GM03348 (cell line): ENCODE measurements at regions not wholly inside any gene's neighbourhood (a gene's known extent, or its start where the extent isn't known, plus 50 kb on each side); places are given as distances from the start of the nearest gene placed in this dataset.

Experiments
- DNase-seq: peaks from one replicate; pipeline ENCODE4 v3.0.0; 2012; ENCODE audit warnings: low spot score

DNA sequence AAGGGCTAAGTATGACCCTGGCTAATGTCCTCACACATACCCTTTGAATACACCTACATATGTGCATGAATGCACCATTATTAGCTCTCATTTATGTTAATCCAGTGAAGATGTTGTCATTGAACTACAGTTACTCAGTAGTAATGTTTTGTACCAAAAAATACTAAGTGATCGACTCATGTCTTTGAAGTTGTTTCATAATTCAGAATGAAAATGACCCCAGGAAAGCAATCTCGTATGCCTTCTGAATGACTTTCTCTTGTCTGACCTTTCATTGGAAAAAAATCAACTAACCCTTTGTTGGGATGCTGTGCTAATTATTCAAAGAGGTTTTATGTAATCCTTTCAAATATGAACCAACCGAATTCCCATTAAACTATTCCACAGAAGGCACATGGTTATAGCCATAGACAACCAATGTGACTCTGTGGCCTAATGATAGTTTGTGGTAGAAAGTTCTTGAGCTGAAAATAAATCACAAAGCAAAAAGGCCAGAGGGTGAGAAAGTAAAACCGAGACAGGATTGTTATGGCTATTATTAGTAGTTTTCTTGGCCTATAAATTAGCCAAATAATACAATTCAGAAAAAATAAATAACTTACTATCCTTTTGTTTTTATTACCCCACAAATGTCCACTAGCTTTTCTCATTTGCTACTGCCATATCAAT is 86.8 kb upstream of the STARD13 start:
- no peak for DNase-seq

DNA sequence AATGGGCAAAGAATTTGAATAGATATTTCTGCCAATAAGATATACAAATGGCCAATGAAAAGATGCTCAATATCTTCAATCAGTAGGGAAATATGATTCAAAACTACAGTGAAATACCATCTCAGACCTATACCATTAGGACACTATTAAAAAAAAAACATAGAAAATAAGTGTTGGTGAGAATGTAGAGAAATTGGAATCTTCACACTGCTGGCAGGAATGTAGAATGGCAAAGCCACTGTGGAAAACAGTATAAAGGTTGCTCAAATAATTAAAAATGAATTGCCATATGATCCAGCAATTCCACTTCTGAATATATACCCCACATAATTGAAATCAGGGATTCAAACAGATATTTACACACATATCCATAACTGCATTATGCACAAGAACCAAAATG is 88.1 kb upstream of the STARD13 start:
- DNase-seq: no peak

DNA sequence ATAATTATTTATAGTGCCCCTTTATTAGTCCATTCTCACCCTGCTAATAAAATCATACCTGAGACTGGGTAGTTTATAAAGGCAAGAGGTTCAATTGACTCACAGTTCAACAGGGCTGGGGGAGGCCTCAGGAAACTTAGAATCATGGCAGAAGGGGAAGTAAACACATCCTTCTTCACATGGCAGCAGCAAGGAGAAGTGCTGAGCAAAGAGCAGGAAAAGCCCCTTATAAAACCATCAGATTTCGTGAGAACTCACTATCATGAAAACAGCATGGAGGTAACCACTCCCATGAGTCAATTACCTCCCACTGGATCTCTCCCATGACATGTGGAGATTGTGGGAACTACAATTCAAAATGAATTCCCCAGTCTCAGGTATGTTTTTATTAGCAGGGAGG is 89.9 kb upstream of the STARD13 start:
- DNase-seq: no peak

DNA sequence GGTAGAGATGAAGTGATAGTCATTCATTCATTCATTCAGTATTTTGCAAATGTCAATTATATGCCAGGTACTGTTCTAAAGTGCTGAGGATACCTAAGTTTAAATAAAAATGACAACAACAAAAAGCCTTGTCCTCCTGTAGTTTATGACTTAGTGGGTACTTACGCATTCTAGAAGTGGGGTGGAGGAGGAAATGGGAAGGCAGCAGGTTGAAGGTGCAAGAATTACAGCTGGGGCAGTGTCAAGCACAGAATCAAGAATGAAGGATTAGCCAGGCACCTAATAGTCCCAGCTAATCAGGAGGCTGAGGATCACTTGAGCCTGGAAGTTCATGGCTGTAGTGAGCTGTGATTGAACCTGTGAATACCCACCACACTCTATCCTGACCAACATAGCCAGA is 90.7 kb upstream of the STARD13 start:
- DNase-seq: no peak

DNA sequence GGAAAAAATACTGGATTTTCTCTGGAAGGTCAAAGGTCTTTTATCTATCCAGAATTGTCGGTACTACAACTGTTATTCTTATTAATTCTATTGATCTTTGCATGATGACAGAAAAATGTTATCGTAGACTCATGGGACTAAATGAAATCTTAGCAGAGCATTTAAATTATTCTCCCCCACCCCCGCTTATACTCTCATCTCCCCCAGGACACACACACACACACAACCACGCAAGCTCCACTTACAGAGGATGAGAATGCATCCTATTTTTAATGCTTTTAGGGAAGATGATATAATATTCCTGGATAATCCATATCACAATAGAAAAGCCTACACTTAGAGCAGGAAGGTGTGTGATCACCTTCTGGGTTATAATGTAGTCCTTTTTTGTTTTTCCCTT is 91.9 kb upstream of the STARD13 start:
- DNase-seq: no peak

DNA sequence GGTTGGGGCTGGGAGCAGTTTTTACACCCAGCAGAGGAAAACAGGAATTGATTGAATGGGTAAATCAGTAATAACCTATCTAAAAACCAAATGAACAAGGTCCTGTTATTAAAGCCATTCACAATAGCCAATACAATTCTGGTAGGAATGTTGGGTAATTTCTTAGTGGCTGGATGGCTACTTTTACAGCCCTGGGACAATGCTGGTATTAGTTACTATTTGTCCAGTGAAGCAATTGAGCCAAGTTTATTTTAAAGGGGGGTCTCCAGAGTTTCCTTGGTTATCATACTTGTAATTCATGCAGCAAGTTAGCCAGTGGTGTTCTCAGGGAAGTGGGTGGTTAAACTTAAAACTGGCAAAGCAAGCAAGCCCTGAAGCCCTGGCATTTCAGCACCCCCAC is 92.3 kb upstream of the STARD13 start:
- DNase-seq: no peak

DNA sequence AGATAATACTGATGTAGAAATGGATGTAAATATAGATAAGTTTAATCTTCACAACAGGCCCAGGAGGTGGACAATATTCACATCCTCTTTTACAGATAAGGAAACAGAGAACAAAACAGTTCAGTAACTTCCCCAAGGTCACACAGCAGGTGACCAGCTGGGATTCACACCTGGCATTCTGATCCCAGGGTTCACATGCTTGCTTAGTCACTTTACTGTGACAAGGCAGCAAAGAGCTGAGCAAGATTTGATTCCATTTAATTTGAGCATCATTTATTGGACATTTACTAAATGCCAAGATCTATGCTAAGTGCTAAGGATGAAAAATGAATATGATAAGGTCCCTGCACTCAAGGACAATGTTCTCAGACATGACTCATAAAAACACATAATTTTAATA is 94.1 kb upstream of the STARD13 start:
- no peak for DNase-seq

DNA sequence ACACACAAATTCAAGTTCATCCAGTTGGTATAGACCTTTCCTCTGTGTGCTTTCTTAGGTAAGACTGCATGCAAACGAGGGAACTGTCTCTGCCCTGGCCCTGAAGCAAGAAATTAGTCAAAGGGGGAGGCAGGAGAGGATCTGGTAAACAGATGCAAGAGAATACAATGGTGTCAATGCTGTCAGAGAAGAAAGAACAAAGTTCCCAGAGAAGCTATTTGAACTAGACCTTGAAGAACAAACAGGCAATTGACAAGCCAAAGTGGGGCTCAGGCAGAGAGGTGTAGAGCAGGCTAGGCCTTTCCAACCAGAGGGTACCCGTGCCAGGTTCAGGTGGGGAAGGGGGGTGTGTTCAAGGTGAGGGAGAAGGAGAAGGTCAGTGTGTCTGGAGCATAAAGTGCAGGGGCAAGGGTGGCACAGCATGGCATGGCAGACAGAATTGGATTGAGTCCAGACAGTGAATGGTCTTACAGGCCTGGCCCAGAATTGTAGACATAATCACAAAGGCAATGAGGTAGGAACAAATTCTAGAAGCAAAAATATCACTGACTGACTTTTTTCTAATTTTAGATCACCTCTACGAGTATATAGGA is 95.0 kb upstream of the STARD13 start:
- DNase-seq: no peak

DNA sequence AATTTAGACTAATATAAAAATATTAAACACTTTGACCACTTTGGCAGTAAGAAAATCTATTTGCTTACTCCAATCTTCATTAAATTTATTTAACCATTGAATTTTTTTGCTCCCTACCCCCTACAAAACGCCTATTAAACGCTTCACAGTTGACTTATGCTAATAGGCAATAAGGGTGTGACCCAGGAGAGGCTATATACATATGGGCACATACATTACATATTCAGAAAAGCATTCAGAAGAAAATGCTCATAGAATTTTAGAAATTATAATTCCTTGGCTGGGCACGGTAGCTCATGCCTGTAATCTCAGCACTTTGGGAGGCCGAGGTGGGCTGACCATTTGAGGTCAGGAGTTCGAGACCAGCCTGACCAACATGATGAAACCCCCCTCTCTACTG is 95.6 kb upstream of the STARD13 start:
- DNase-seq: no peak

DNA sequence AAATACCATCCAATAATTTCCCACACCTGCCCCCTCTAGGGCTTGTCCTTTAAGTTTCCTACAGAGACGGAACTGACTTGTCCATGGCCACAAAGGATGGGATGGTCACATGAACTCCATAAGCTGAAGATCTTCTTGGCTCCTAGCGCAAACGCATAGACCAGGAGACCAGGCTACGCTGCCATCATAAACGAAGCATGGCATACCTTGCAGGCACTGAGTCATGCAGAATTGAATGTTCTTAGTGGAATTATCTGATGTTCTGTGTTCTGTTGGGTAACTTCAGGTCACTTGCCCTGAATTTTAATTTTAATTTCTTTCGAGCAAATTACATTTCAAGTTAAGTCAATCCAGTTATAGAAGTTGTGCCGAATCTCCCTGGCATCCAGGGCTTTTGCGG is 96.4 kb upstream of the STARD13 start:
- no peak for DNase-seq

DNA sequence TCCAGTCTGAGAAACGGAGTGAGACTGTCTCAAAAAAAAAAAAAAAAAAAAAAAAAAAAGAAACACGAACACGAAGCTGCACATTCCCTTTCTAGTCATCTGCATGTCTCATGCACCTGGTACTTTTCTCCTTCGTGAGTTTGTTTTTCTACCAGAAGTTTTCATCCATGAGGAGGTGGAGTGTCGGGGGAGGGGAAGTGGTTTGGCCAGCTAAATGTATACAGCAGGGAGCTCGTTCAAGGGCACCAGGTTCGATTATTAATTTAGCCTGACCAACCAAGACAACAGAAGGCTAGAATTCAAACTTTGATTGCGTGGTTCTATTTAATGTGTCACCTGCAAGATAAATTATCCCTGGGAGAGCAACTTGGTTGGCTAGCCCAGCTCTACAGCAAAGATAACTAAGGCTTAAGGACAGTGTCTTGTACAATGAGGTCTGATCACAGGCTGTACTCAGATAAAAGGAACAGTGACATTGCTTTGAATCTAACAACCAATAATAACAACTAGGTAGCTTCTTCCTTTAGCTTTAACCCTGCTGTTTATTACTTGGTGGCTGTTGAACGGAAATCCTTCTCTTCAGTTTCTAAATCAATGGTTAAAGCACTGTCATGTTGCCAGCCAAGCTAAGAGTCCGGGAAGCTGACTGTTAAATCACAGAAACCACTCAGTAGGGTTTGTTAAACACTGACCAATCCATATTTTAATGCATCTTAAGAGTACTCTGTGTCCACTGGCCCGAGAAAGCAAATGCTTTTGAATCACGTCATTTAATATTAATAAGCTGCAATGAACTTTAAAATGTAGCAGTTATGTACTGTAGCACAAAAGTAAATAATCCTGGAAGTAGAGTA is 98.4 kb upstream of the STARD13 start:
- no peak for DNase-seq

DNA sequence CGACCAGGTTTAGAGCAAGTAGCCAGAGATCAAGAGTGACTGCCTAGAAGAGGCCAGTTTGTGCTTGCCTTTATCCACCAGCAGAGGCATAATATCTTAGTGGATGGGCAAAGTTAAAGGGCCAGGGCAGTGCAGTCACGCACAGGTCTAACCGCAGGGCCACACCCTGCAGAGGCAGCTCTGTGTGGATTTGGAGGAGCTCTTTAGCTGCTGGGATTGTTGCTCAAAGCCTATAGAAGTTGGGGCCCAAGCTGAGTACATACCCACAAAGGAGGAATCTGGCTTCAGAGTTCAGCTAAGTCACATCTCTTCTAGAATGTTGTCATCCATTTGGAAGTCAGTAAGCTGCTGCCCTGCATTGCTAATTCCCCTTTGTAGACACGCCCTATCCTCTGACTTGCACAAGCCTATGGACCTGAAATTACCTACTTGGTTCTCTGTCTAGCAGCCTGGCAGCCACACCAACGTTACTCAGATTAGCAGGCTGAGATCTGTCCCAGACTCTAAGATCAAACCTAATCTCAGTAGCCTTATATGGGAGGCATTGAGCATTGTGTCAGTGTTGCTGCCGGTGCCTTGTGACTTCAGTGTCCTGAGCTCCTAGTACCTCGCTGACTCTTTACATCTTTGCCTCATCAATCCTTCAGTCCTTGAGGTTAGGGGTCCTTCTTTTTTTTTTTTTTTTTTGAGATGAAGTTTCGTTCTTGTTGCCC is 102.9 kb upstream of the STARD13 start:
- no peak for DNase-seq

DNA sequence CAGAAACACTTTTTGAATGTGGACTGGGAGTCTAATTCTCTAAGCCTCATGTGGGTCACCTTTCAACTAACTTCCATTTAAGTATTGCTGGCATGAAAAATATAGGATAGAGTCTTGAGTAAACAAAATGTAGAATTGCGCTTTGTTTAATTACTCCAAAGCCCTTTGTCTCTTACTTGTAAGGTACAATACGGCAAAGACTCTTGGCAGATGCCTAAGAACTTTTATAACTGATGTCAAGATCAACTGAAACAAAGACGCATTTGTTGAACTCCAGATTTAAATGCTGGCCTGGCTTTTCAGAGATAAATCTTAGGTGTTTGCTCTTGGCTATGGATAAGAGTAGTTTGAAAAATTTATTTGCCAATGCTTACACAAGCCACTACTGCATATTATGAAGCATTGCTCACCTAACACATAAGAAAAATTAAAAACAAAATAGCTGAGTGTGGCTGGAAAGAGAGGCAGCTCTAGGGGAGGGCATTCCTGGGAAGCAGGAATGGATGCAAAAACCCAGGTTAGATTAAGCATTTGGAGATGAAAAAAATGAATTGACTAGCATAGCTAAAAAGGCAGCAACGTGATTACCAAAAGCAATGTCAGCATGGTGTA is 107.3 kb upstream of the STARD13 start:
- no peak for DNase-seq

DNA sequence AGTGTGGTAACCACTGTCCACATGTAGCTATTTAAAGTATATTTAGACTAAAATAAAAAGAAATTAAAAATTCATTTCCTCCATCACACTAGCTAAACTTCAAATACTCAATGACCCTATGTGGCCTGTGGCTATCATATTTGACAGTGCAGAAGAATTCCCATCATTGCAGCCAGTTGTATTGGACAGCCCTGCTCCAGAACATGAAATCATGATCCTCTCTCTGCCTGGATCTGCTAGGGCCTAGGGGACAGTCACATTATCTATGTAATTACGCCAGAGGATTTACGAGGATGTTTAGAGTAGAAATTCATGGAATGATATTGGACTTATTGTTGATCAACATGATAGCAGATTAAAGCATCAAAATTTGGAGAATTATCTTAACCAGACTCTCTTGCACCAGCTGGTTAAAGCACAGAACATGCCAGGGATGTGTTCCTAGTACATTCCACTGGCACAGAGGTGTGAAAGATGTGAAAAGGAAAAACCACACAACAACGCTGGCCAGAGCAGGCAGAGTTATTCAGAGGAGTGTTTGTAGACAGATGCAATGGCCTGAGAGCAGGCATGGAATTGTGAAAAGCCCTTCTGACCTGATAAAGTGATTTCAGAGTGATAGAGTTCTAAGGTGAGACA is 108.9 kb upstream of the STARD13 start:
- no peak for DNase-seq

DNA sequence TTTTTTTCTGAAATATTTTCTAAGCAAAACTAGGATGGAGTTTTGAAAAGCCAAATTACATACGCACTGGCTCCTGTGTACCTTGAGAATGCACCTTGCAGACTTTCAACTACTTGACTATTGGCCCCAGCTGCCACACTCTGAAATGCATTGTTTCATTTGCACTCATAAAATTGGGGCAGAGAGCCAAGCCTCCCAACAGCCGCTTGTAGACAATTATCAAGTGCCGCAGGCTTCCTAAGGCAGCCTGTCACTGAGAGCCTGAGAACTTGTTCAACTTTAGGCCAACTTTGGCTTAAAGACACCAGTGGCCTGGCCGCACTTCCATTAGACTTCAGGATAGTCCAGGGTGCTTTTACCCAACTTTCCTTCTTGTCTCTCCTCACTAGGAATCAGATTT is 115.7 kb upstream of the STARD13 start:
- no peak for DNase-seq

DNA sequence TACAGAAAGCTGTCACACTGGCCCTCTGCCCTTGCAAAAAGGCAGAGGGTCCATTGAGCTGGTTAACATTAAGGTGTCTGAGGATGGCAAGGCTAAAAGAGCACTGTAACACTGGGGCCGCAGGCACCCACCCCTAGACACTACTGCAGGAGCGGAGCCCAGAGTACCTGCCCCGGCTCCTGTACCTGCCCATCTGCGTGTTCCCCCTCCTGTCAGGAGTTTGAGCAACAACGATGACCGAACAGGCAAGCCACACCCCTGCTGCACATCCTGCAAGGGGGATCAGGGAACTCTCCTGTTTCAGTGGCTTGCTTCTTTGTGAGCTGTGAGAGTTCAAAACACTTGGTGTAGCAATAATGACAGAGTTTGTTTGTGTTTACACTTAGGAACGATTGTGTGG is 117.4 kb upstream of the STARD13 start:
- DNase-seq: no peak

DNA sequence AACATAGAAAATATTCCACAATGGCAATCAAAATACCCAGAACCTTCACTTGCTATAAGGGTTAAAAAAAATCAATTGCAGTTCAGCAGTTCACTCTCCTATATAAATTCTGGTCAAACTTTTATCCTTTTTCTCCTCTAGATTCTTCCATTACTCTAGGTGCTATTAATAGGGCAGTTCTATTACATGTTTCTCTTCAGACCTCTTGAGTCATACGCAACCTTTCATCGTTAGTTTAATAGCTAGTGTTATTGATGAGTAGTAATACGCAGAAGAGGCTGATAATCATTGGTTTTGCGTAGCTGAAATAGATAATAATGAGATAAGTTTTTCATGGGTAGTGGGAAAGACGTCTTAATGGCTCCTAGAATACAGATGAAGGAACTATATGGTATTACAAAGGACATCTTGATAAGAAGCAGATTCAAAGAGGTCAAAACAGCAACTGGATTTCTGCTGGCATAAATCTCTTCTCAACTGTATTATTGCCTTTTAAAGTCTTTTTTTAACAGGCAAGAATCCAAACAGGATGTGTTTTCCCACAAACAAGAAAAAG is 118.3 kb upstream of the STARD13 start:
- DNase-seq: no peak

DNA sequence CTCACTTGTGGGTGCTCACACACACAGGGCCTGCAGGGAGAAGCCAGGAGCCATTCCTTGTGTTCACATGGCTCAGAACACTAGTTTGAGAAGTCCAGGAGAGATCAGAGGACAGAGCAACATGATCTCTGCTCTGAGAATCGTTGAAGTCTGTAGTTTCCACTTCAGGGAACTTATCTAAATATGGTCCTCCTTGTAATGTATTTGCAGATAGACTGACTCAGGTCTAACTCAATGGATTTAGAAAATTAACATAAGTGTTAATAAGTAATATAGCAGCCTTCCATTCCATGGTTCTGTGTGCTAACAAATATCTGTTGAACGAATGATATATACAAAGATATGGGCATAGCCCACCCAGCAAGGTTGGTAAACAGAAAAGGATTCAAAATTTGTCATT is 119.8 kb upstream of the STARD13 start:
- DNase-seq: no peak

DNA sequence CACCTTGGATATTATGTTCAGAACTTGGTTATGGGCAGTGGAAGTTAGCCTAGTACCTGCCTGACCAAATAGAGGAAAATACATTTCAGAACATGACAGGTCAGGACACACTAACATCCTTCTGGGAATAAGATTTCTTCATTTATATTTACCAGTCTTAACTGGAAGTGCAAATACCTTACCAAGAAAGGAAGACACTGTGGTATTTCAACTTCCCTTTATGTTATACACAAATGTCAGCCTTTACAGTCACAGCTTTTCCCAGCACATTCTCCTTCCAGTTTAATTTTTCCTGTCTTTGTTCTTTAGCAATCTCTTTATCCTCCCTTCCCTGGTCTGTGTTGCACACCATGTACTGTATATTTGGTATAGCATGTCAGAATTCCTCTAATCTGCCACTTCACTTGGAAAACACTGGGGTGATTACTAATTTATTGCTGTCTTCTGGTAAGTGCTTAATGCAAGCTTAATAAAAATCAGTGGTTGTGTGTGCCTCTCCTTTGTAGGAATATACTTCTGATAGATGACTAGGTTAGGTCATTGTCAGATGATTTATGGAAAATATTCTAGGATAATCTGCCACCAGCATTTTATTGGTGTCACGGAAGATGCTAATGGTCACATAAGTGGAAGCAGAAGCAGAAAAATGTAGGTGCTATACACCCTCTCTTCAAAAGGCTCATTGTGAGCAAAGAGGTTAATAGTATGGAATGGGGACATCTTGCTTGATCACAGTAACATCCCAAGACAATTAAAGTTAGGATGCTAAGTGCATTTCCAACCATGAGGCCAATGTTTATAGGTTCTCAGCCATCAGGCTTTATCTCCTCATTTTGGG is 124.3 kb upstream of the STARD13 start:
- no peak for DNase-seq

DNA sequence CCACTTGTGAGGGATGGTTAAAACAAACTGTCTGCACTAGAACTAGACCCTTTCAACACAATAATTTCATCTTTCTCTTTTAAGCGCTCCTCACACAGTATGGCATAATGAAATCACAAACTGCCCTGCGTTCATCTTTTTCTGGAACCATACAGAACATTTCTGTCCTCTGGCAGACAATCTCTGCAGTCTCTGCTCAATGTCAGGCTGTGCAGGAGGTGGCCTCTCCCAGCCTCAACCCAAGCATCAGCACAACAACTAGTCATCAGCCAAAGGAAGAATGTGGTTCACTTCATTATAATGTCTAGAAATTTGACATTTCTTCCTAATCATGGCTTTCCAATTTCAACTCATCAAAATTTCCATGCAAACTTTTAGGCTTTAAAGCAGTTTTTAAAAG is 125.1 kb upstream of the STARD13 start:
- DNase-seq: no peak

DNA sequence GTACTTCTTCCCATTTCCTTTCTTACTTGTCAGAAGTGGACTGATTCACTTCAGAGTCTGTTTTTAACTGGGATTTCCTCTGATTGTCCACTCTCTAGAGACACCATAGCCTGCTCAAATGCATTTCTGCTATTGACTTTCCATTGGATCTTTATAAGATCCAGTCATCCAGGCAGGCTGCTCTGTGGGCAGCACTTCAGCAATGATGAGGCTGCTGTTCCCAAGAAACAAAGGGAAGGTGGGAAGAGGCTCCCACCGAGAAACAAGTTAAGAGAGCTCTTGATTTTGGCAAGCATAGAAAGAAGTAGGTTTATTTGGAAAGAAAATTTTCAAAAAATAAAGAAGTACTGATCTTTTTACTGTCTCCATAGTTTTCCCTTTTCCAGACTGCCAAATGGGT is 125.8 kb upstream of the STARD13 start:
- no peak for DNase-seq
